ENCODE measurements at regions not wholly inside any gene's neighbourhood (a gene's known extent, or its start where the extent isn't known, plus 50 kb on each side); places are given as distances from the start of the nearest gene placed in this dataset.
A peak's percentile ranks its signal among the peaks of the same experiment; 100 is the strongest.

- no peaks in the 10 kb centered on the region for H3K27me3 ChIP-seq (replicated peaks; ENCODE audit: insufficient read depth, low read length)
- H4K20me1 ChIP-seq (ENCODE audit: insufficient read depth, low read length): no peaks in the 10 kb centered on the region
- H3K79me2 ChIP-seq (ENCODE audit: low read length): no peaks in the 10 kb centered on the region
- H3K9ac ChIP-seq (ENCODE audit: low read length): no peak overlapping the region
- no peak overlapping the region for H3K4me2 ChIP-seq (ENCODE audit: low read depth, low read length)
- no peaks in the 10 kb centered on the region for H3F3A ChIP-seq (ENCODE audit: insufficient read depth, low read length)
- no peaks in the 10 kb centered on the region for H3K9me2 ChIP-seq (replicated peaks; ENCODE audit: insufficient read depth, low read length)
- no peak overlapping the region for H3K27ac ChIP-seq (ENCODE audit: low read length)
- no peaks in the 10 kb centered on the region for H3K9me3 ChIP-seq (replicated peaks; ENCODE audit: insufficient read depth, low read length)
- H3K4me1 ChIP-seq (ENCODE audit: low read length): no peaks in the 10 kb centered on the region
- no peak for TF ChIP-seq EZH2 (optimal IDR thresholded peaks at IDR 0.05; ENCODE audit: low read depth, low read length)
- no peak for TF ChIP-seq CTCF (IDR thresholded peaks at IDR 0.05; ENCODE audit: low read length)
- no peak for TF ChIP-seq EZH2phosphoT487 (IDR thresholded peaks at IDR 0.05; ENCODE audit: low read length)
- H3K36me3 ChIP-seq (replicated peaks; ENCODE audit: insufficient read depth, low read length): no peaks in the 10 kb centered on the region
- H3K4me3 ChIP-seq (ENCODE audit: low read length): no peak overlapping the region
- peak; percentile 16 for DNase-seq
- no peak overlapping the region for H2AFZ ChIP-seq (ENCODE audit: low read length)
Measured at GRCh38 chr3:5657106-5657505, 469.6 kb downstream of the EDEM1 start.

GRCh38 chr3:5663601-5664000, 476.1 kb downstream of the EDEM1 start:
- Histone ChIP-seq H4K20me1 (ENCODE audit: insufficient read depth, low read length) (no peaks in the 10 kb centered on the region), H3K9me3 (replicated peaks; ENCODE audit: insufficient read depth, low read length) (no peaks in the 10 kb centered on the region), H3K9ac (ENCODE audit: low read length) (no peak overlapping the region), H3F3A (ENCODE audit: insufficient read depth, low read length) (no peaks in the 10 kb centered on the region), H3K4me2 (ENCODE audit: low read depth, low read length) (no peak overlapping the region), H3K4me3 (ENCODE audit: low read length) (no peak overlapping the region), H3K79me2 (ENCODE audit: low read length) (no peaks in the 10 kb centered on the region), H3K4me1 (ENCODE audit: low read length) (no peaks in the 10 kb centered on the region), H3K9me2 (replicated peaks; ENCODE audit: insufficient read depth, low read length) (no peaks in the 10 kb centered on the region), H3K27me3 (replicated peaks; ENCODE audit: insufficient read depth, low read length) (no peaks in the 10 kb centered on the region), H2AFZ (ENCODE audit: low read length) (no peak overlapping the region), H3K27ac (ENCODE audit: low read length) (no peak overlapping the region), H3K36me3 (replicated peaks; ENCODE audit: insufficient read depth, low read length) (no peaks in the 10 kb centered on the region)
- DNase-seq: no peak
- TF ChIP-seq EZH2phosphoT487 (IDR thresholded peaks at IDR 0.05; ENCODE audit: low read length) (no peak), CTCF (IDR thresholded peaks at IDR 0.05; ENCODE audit: low read length) (no peak), EZH2 (optimal IDR thresholded peaks at IDR 0.05; ENCODE audit: low read depth, low read length) (no peak)

- Histone ChIP-seq H3K4me2 (ENCODE audit: low read depth, low read length) (no peak overlapping the region), H3K4me1 (ENCODE audit: low read length) (no peaks in the 10 kb centered on the region), H4K20me1 (ENCODE audit: insufficient read depth, low read length) (no peaks in the 10 kb centered on the region), H3K79me2 (ENCODE audit: low read length) (no peaks in the 10 kb centered on the region), H3K9me3 (replicated peaks; ENCODE audit: insufficient read depth, low read length) (no peaks in the 10 kb centered on the region), H2AFZ (ENCODE audit: low read length) (no peak overlapping the region), H3K9me2 (replicated peaks; ENCODE audit: insufficient read depth, low read length) (no peaks in the 10 kb centered on the region), H3K4me3 (ENCODE audit: low read length) (no peak overlapping the region), H3F3A (ENCODE audit: insufficient read depth, low read length) (no peaks in the 10 kb centered on the region), H3K36me3 (replicated peaks; ENCODE audit: insufficient read depth, low read length) (no peaks in the 10 kb centered on the region), H3K27me3 (replicated peaks; ENCODE audit: insufficient read depth, low read length) (no peaks in the 10 kb centered on the region), H3K9ac (ENCODE audit: low read length) (no peak overlapping the region), H3K27ac (ENCODE audit: low read length) (no peak overlapping the region)
- TF ChIP-seq CTCF (IDR thresholded peaks at IDR 0.05; ENCODE audit: low read length) (no peak), EZH2phosphoT487 (IDR thresholded peaks at IDR 0.05; ENCODE audit: low read length) (no peak), EZH2 (optimal IDR thresholded peaks at IDR 0.05; ENCODE audit: low read depth, low read length) (no peak)
- DNase-seq: no peak
Measured at GRCh38 chr3:5666455-5666854, 478.9 kb downstream of the EDEM1 start.
